SK-MEL-5 (cell line): ENCODE measurements at regions not wholly inside any gene's neighbourhood (a gene's known extent, or its start where the extent isn't known, plus 50 kb on each side); places are given as distances from the start of the nearest gene placed in this dataset.

ENCODE experiments used
- DNase-seq: peaks from one replicate; pipeline ENCODE4 v3.0.0-alpha.2; 2016; ENCODE audit warnings: low read depth, low spot score
- in situ Hi-C: cut with HindIII; loops from 2 replicates; pipeline ENCODE4 v1.10.0; 2016; ENCODE audit warnings: low sequenced_read_pairs, high pct_unique_total_duplicates, low pct_unique_long_range_greater_than_20kb

DNA sequence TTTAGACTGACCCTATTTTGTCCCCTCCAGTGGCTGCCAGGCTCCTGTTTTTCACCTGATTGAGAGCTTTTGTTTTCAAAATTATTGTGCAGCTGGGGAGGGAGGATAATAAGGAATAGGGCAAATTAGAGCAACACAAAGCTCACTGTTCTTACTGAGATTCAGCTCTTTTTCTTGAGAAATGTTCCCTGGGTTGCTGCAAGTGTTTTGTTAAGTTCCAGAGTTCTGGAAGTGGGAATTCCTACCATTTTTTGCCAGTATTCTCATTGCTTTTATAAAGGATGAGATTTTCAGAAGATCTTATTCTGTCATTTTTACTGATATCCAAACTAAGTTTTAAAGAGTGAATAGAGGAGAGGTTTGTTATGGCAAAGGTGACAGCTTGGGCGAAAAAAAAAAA lies 417.7 kb downstream of the SIPA1L2 start:
- no peak for DNase-seq
- in situ Hi-C loops = no loop called here

DNA sequence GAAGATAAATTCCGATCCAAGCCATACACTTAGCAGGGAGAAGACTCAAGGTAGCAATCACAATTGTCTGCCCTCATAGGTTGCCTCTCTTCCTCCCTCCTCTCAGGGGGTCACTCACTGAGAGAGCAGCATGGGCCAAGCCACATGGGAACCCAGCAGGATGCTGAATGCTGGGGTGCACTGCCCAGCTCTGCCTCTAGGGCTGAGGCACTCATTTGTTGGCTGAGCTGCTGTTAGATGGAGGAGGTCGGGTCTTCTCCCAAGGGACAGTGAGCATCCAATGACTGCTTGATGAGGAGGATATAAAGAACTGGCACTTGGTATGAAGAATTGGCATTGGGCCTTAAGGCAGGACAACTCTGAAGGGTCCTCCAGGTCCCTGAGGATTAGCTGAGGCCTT lies 418.8 kb downstream of the SIPA1L2 start:
- in situ Hi-C loops = no loop called here
- peak; percentile 61 for DNase-seq

DNA sequence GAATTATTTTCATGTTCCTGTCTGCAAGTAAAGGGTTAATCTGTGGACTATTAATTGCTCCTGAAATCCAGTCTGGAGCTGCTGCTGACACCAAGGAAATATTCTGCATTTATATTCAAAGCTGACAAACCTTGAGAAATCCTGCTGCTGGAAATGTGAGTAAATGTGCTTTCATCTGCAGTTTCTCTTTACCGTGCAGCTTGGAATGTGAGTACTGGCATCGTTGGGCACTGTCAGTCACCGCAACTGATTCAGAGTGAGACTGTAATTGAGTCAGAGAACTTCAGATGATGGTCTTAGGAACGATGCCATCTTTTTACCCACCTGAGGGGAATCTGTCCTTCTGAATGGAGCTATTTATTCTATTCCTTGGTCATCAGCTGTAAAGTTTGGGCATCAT lies 420.6 kb downstream of the SIPA1L2 start:
- in situ Hi-C loops = no loop called here
- no peak for DNase-seq

DNA sequence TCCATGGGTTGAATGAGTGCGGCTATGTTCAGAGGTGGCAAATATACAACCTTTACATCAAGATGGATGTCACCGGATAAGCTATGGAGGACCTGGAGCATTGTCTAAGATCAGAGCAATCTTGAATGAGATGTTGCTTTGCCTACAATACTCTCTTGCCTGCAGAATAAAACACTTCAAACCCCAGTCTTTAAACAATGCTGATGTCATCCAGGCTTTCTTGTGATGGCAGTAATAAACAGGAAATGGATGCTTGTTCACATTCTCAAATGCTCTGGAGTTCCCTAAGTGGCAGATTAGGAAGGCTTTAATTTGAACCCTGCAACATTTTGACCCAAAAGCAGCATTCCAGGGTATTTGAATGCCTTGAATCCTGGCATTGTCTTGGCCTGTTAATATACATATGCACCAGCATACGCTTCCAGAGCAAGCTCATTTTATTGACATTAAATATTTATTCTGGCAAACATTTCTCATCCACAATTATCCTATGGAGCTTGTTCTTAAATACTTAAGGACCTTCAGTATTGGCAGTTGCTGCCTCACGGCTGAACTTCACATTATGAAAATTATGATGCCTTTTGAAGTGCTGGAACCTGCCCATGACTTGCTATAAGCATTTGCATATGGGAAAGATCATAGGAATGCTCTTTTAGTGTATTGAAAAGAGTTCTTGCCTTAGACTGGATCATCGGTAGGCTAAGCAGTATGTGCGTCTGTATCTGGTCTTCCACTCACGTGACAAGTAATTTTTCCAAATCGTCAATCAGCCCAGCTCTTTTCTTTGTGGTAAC lies 422.7 kb downstream of the SIPA1L2 start:
- no peak for DNase-seq
- in situ Hi-C loops = no loop called here

DNA sequence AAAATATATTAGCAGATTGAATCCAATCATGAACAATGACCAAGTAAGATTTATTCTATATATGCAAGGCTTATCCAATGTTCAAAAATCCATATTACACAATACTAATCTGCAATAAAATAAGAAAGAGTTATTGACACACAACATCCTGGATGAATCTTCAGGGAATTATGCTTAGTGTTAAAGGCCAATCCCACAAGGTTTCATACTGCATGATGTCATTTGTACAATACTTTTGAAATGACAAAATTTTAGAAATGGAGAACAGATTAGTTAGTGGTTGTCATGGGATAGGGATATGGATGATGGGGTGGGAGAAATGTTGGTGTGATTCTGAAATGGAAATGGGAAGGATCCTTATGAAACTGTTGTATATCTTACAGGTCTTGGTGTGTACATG lies 425.7 kb downstream of the SIPA1L2 start:
- no peak for DNase-seq
- in situ Hi-C loops = no loop called here

DNA sequence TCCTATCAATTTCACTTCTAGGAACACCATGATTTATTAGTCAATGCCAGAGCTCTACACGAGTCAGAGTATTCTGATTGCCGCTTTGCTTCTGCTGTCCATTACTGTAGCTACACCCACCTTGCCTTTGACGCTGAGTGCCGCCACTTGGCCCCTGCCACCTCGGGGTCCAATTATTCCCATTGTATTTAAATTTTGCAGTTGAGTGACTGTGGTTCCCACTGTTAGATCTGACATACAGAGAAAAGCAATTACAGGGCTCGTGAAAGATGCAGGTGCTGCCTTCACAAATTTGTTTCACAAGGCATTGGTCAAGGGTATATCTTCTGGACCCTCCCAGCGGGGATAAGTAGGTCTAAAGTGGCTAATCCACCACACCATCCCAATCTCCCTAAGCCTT lies 428.9 kb downstream of the SIPA1L2 start:
- in situ Hi-C loops = no loop called here
- DNase-seq = no peak

DNA sequence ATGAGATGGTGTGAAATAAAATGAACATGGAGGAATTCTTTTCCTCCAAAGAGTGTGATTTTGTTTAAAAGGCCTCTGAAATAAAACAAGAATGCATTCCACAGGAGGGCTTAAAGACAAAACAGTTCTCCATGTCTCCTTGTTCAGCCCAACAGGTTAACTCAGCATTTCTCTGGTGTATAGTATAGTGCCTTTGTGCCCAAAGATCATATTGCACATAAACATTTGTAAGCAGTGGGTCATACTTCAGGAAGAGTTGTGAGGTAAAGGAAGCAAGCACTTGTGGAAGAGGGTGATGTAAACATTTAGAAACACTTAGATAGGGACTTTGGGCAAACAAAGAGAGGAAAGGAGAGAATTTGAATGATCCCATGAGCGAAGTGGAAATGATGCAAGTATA lies 433.9 kb downstream of the SIPA1L2 start:
- peak; percentile 24 for DNase-seq

DNA sequence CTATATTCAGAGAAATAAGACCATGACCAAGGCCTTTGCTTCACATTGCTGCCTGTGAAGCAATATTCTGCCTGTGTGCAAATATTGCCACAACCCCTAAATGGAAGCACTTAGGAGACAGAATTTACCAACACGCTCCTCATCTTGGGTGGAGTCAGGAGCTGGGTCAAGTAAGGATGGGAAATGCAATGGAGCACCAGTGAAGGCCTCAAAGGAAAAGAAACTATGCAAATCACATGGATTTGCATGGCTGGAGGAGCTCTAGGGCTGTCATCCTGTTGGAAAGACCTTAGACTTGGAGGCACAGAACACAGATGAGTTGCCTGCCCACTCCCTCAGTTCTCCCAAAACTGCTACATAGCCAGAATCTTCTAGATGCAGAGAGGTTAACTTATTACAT lies 435.5 kb downstream of the SIPA1L2 start:
- no peak for DNase-seq
- in situ Hi-C loops = no loop called here

More for the DNA sequence above, 433.9 kb downstream of the SIPA1L2 start:
- in situ Hi-C loops = no loop called here

DNA sequence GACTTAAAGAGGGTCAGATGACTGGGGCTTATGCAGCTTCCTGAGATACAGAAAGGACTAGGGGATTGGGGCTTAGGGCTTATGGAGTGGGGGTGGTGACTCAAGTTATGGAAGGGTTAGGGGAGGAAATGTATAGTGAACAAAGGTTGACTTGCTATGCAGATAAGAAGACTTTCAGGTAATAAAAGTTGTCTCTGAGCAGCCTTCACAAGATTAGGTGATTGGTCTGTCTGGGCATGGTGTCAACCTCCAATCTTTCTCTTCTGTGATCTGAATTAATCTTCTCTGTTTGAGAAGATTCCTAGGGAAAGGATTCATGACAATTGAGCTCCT lies 436.5 kb downstream of the SIPA1L2 start:
- in situ Hi-C loops = no loop called here
- DNase-seq = no peak

DNA sequence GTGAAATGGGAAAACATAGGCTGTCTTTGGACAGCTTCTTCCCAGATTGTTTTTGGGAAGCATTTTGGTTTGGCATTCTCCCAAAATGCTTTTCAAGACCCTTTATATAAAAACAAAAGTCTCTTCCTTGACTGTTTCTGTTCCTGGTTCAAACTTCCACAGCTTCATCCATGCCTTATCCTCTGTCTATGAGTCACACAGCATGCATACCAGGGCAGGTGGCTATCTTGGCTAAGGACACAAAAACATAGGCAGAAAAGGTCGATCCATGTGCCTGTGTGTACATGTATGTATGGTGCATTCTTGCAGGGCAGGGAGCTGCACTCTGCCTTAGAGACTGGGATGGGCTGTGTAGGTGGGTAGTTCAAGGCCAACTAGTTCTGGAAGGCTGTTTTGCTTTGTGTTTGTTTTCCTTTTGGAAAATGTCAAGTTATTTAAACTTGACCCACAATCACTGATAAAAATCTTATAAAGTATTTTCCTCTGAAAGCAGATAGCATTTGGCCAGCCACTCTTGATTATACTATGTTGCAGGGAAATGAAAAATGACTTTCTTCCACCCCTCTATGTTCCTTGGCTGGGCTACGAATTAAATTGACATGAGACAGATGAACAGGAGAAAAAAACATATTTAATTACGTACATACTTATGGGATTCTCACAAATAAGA lies 437.0 kb downstream of the SIPA1L2 start:
- no peak for DNase-seq
- in situ Hi-C loops = no loop called here

DNA sequence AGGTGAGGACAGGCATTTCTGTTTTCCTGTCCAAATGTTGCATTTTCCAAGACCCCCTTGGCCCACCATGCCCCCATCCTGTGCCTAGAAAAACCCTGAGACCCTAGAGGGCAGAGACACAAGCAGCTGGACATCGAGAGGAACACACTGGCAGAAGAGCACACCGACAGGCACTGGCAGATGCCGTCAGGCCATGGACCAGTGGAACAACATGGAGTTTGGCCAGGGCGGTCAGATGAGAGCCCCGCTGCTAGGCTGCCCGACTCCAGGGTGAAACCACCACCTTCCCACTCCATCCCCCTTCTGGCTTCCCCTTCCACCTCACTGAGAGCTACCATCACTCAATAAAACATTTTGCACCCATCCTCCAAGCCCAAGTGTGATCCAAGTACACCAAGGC lies 438.4 kb downstream of the SIPA1L2 start:
- no peak for DNase-seq
- in situ Hi-C loops = no loop called here

DNA sequence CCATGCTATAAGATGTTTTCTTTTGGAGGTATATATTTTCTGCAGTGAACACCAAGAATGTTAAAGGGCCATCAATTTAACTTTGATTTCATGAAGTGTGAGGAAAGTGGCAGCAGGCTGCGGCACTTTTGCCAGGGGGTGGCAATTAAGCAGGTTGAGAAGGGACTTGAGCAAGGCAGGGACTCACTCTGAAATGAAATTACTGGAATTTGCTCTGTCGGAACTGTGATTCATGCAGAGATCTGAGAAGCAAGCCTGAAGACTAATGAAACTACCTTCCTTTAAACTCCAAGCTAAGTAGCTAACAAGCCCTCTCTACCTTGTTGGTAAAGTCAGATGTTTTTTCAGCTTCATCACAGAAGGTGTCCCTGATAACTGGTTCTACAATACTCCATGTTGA lies 441.6 kb downstream of the SIPA1L2 start:
- DNase-seq = no peak
- in situ Hi-C loops = no loop called here

DNA sequence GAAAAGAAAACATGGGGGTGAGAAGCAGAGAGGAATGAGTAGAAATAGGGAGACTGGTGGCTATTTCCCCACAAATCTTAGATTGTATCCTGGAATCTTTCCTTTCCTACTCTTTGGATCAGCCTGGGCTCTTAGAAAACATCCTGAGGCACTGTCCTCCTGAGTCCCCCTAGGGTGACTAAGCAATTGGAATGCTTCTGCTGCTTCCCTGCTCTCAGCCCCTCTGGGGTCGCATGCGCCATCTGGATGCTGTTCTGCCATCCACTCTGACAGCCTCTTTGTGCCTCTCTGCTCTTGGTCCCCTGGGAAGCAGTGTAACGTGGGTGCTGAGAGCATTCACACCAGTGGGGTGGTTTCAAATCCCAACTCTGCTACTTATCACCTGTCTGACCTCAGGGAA lies 443.0 kb downstream of the SIPA1L2 start:
- DNase-seq = no peak
- in situ Hi-C loops = no loop called here

DNA sequence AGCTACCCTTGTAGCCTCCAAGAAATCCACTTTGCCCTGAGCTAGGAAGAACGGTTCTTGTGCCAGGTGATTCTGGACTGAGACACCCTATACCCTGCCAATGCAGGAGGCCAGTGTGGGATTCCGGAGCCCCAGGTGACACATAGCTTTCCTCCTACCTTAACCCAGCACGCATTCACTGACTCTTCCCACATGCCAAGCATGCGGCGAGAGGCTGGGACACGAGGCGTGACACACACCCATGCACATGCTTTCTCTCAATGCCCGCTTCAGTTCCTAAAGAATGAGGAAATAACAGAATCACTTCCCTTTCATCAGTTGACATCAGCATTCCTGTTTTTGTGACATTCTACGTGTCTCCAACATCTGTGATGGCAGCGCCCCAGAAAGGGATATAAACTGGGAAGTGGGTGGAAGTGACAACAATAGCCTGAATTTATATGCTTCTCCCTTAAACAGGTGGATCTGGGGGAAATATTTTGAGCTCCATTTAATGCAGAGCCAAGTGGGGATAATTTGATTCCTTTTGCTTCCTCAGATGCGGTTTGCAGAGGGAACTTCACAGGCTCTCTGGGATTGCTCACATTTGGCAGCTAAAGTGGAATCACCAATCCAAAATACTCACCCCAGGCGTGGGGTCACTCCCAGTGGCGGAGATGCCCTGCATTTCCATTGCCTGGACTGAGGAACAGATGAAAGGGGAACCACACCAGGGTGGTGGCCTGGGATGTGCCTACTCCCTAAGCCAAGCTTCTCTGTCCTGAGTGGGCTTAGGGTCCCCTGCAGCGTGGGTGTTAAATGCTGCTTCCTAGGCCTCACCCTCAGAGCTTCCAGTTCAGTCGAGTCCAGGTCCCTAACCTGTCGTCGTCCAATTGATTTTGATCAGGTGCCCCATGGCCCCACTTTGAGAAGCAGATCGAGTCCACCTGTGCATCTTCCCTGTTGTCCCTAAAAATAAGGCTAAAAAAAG lies 445.1 kb downstream of the SIPA1L2 start:
- no peak for DNase-seq
- in situ Hi-C loops = no loop called here

DNA sequence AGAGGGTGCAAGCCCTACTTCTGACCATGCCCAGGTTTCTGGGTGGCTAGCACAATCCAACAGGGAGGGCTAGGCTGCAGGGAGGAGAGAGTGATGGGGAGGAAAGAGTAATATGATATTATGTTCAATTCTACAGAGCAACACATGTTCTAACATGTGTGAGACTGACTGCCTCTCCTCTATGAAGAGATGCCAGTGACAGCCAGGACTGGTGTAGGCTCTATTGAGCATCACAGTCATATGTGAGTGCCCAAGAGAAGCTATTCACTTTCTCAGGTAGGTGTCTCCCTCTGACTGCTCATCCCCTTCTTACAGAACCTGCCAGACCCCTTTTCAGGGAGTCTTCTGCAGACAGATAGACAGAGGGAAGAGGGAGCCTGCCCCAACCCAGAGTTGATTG lies 446.1 kb downstream of the SIPA1L2 start:
- no peak for DNase-seq
- in situ Hi-C loops = no loop called here

DNA sequence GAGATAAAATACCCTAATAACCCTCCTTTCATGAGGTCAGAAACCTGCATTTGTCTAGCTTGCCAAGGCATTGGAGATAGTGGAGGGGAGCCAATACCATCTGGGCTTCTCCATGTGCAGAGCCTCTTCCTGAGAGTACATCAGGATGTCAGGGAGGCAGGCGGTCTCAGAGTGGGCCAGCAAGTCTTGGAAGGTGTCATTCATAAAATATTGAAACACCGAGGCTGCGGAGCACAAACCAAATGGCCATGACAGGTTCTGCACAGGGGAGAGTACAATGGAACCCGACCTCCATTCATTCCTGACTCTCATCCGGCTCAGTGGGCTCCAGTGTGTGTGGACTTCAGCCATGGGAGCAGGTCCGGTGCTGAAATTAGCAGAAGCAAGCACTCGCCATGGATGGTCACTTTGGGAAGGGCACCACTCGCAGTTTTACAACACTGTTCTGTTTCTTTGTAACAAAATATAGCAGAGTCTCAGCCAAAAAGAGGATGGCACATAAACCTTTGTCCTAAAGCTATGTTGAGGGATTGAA lies 446.6 kb downstream of the SIPA1L2 start:
- no peak for DNase-seq
- in situ Hi-C loops = no loop called here

DNA sequence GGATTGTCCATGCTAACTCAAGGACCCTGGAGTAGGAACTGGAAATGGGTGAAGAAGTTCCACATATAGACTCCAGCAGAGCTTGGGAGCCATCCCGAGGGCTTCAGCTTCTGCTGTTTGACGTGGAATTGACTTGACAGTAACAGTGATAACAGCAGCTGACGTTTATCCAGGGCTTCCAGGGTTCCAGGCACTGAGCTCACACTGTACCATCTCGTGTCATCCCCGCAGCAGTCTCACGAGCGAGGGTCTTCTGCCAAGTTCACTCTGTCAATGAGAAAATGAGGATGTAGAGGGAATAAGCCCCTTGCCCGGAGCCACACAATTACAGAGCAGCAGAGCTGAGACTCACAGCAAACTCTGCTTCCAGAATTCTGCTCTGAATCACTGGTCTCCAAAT lies 447.7 kb downstream of the SIPA1L2 start:
- in situ Hi-C loops = no loop called here
- no peak for DNase-seq

DNA sequence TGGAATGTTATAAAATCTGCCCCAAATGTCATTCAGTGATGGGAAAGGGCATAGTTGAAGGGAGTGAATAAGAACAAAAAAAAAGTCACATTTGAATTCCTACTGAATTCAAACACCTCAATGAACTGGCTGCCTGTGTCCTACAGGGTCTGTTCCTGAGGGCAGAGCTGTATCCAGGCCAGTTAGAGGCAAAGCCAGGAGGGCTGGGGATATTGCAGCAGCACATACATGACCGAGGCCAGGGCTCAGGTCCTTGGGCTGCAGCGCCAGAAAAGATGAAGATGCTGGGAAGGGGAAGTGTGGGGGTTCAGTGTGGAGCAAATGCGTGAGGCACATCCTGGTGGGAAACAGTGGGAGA lies 449.2 kb downstream of the SIPA1L2 start:
- in situ Hi-C loops = no loop called here
- no peak for DNase-seq
